ENCODE measurements at regions not wholly inside any gene's neighbourhood (a gene's known extent, or its start where the extent isn't known, plus 50 kb on each side); places are given as distances from the start of the nearest gene placed in this dataset.

DNA sequence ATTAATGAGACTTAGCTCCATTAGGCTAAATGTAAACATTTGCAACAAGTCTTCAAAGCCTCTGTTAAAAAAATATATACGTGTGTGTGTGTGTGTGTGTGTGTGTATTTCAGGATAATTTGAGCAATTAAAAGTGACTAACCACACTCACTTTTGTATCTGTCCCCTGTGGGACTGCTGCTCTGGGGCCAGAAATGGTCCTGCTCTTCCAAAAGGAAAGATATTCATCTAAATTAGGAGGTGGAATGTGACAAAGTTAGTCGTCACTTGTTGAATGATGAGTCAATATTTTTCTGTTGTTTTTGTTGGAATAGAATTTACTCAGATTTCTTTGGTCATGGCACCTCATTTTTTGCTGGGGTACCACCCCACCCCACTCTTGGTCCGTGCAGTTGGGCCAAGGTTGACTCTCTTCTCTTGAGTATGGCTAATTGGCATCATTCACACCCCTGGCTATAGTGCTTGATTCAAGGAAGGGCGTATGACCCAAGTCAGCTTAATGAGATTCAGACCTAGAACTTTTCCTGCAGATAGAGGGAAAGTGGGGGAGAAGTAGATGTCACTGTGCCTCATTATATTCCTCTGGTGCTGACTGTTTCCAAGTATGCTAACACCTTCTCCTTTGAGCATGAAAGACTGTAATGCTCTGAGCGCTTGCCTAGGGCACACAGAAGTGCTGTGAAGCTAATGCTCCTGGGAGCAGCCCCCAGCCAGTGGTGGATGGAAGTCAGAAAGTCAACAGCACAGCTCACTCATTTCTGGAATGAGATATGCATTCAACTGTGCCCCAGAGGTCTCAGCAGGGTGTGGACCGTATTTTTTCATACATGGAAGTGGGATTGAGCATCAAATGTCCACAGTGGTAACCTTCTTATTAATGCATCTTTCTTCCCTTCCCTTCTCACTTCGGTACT is 577.0 kb upstream of the TBX3 start:
- TF ChIP-seq, protein P1, sequence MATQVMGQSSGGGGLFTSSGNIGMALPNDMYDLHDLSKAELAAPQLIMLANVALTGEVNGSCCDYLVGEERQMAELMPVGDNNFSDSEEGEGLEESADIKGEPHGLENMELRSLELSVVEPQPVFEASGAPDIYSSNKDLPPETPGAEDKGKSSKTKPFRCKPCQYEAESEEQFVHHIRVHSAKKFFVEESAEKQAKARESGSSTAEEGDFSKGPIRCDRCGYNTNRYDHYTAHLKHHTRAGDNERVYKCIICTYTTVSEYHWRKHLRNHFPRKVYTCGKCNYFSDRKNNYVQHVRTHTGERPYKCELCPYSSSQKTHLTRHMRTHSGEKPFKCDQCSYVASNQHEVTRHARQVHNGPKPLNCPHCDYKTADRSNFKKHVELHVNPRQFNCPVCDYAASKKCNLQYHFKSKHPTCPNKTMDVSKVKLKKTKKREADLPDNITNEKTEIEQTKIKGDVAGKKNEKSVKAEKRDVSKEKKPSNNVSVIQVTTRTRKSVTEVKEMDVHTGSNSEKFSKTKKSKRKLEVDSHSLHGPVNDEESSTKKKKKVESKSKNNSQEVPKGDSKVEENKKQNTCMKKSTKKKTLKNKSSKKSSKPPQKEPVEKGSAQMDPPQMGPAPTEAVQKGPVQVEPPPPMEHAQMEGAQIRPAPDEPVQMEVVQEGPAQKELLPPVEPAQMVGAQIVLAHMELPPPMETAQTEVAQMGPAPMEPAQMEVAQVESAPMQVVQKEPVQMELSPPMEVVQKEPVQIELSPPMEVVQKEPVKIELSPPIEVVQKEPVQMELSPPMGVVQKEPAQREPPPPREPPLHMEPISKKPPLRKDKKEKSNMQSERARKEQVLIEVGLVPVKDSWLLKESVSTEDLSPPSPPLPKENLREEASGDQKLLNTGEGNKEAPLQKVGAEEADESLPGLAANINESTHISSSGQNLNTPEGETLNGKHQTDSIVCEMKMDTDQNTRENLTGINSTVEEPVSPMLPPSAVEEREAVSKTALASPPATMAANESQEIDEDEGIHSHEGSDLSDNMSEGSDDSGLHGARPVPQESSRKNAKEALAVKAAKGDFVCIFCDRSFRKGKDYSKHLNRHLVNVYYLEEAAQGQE (IDR thresholded peaks at IDR 0.05) = no peak
- TF ChIP-seq GABPA (IDR thresholded peaks at IDR 0.05 in 1 of 2, conservative IDR thresholded peaks at IDR 0.05 in 1 of 2) = no peak
- TF ChIP-seq, protein P2, sequence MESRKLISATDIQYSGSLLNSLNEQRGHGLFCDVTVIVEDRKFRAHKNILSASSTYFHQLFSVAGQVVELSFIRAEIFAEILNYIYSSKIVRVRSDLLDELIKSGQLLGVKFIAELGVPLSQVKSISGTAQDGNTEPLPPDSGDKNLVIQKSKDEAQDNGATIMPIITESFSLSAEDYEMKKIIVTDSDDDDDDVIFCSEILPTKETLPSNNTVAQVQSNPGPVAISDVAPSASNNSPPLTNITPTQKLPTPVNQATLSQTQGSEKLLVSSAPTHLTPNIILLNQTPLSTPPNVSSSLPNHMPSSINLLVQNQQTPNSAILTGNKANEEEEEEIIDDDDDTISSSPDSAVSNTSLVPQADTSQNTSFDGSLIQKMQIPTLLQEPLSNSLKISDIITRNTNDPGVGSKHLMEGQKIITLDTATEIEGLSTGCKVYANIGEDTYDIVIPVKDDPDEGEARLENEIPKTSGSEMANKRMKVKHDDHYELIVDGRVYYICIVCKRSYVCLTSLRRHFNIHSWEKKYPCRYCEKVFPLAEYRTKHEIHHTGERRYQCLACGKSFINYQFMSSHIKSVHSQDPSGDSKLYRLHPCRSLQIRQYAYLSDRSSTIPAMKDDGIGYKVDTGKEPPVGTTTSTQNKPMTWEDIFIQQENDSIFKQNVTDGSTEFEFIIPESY (IDR thresholded peaks at IDR 0.05) = no peak
- no peak for TF ChIP-seq SP1 (IDR thresholded peaks at IDR 0.05)
- TF ChIP-seq, protein P3, sequence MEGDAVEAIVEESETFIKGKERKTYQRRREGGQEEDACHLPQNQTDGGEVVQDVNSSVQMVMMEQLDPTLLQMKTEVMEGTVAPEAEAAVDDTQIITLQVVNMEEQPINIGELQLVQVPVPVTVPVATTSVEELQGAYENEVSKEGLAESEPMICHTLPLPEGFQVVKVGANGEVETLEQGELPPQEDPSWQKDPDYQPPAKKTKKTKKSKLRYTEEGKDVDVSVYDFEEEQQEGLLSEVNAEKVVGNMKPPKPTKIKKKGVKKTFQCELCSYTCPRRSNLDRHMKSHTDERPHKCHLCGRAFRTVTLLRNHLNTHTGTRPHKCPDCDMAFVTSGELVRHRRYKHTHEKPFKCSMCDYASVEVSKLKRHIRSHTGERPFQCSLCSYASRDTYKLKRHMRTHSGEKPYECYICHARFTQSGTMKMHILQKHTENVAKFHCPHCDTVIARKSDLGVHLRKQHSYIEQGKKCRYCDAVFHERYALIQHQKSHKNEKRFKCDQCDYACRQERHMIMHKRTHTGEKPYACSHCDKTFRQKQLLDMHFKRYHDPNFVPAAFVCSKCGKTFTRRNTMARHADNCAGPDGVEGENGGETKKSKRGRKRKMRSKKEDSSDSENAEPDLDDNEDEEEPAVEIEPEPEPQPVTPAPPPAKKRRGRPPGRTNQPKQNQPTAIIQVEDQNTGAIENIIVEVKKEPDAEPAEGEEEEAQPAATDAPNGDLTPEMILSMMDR (IDR thresholded peaks at IDR 0.05; ENCODE audit: low read depth, low read length, missing input control) = no peak
- no peak for TF ChIP-seq TAF1 (conservative IDR thresholded peaks at IDR 0.05)
- no peak for TF ChIP-seq FOXA1 (IDR thresholded peaks at IDR 0.05)
- TF ChIP-seq, protein P4, sequence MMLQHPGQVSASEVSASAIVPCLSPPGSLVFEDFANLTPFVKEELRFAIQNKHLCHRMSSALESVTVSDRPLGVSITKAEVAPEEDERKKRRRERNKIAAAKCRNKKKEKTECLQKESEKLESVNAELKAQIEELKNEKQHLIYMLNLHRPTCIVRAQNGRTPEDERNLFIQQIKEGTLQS (IDR thresholded peaks at IDR 0.05) = no peak
- TF ChIP-seq, protein P5, sequence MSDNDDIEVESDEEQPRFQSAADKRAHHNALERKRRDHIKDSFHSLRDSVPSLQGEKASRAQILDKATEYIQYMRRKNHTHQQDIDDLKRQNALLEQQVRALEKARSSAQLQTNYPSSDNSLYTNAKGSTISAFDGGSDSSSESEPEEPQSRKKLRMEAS (IDR thresholded peaks at IDR 0.05) = no peak
- TF ChIP-seq JUND (IDR thresholded peaks at IDR 0.05) = no peak
- TF ChIP-seq YY1 (IDR thresholded peaks at IDR 0.05) = no peak

Measured in liver (tissue), 3 donors.